Activated CD4-positive, alpha-beta T cell treated with anti-CD3 and anti-CD28 coated beads, Interleukin-2, amount 10 ng/mL, durations not matched to agents 24 days and 14 days (primary cell): ENCODE measurements at regions not wholly inside any gene's neighbourhood (a gene's known extent, or its start where the extent isn't known, plus 50 kb on each side); places are given as distances from the start of the nearest gene placed in this dataset.

ENCODE experiments used
- DNase-seq: peaks from one replicate; pipeline ENCODE4 v3.0.0; 2022
- H3K27ac Mint-ChIP-seq: one replicate; pipeline ENCODE4 v1.8.0; 2022; ENCODE audit warnings: mild to moderate bottlenecking, mixed read lengths
- H3K27me3 Mint-ChIP-seq: one replicate; pipeline ENCODE4 v1.8.0; 2022; ENCODE audit warnings: mixed read lengths
- H3K36me3 Mint-ChIP-seq: one replicate; pipeline ENCODE4 v1.8.0; 2022; ENCODE audit warnings: low read depth, mild to moderate bottlenecking, mixed read lengths
- H3K4me1 Mint-ChIP-seq: one replicate; pipeline ENCODE4 v1.8.0; 2021; ENCODE audit warnings: mixed read lengths
- H3K4me3 Mint-ChIP-seq: one replicate; pipeline ENCODE4 v1.8.0; 2022; ENCODE audit warnings: mild to moderate bottlenecking, moderate library complexity, mixed read lengths
- H3K9me3 Mint-ChIP-seq: one replicate; pipeline ENCODE4 v1.8.0; 2021; ENCODE audit warnings: mixed read lengths
- intact Hi-C: fragments of 100-400 bp; cut with micrococcal nuclease; formaldehyde crosslinking; loops from one replicate; pipeline ENCODE4 v1.15.1; 2023

- H3K9me3 Mint-ChIP-seq = peaks cover 4% of the 10 kb centered on the region
- H3K36me3 Mint-ChIP-seq = no peaks in the 10 kb centered on the region
- no peaks in the 10 kb centered on the region for H3K4me1 Mint-ChIP-seq
- H3K27ac Mint-ChIP-seq = no peak overlapping the region
- H3K4me3 Mint-ChIP-seq = no peak overlapping the region
- DNase-seq = no peak
- intact Hi-C loops = no loop called here
- H3K27me3 Mint-ChIP-seq = no peaks in the 10 kb centered on the region
These were observed 51.0 kb upstream of the RAP2B start for GRCh38 chr3:153111016-153111415.
